NCI-H510A treated with DMSO at 0.1 percent for 48 hours (cell line): ENCODE measurements at regions not wholly inside any gene's neighbourhood (a gene's known extent, or its start where the extent isn't known, plus 50 kb on each side); places are given as distances from the start of the nearest gene placed in this dataset.

Experiments
- DNase-seq: peaks from one replicate; lab custom pipeline; 2025; lab: John Stamatoyannopoulos, UW

GRCh38 chr6:1118287-1118647, 193.6 kb upstream of the FOXQ1 start:
- no peak for DNase-seq

DNA sequence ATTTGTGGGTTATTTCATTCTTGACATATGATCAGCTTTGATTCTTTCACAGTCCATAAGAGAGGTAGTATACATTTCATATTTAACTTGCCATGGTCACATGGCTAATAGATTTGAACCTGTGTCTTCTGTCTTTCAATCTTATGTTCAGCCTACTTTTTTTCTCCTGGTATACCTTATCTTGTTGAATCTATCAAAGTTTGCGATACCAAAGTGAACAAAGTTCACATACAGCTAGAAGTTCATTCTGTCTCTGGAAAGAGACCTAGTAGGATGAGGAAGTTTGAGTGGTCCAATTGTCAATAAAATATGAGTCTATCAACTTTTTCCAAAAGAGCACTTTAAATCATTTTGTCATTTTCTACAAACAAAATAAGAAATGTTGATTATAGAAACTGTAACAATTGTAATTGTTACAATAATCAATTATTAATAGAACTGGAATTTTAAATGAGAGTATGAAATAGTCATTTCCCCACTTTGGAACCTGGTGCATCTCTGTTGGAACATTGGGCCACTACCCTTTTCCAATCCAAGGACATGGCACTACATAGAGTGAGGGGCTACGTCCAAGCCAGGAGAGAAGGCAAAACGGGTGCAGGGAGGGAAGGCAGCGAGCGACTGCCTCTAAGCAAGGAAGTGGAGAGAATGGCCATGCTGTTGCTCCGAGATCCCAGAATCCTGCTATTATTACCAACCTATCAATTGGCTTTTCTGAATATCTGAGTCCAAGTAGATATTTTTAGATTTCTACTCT, 194.2 kb upstream of the FOXQ1 start:
- no peak for DNase-seq

- DNase-seq, result no peak
Observed at GRCh38 chr6:1116149-1116548, 195.7 kb upstream of the FOXQ1 start.

DNA sequence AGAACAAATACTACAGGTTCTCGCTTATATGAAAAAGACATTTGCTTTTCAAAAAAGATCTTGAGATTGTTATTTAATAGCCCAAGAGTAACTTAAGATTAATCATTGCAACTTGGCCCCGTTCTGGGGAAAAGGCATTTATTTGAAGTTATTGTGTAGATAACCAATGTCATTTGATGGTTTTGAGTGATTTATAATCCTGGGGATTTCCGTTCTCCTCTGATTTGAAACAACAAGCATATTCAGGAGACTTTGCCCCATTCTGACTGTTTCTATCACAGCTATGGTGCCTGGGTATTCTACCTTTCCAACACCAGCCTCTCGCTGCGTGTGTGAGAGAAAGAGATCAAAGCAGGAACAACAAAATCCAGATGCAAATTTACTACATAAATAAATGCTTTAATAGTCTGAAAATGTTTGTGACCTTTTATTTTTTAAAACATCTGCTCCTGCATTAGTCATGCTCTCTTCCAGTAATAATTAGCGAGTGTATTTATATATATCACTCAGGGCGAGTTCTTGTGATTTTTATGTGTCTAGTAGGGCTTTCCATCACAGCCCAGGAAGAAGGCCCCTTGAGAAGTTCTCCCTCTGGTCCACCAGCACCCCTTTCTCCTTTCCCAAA, 197.9 kb upstream of the FOXQ1 start:
- no peak for DNase-seq

DNA sequence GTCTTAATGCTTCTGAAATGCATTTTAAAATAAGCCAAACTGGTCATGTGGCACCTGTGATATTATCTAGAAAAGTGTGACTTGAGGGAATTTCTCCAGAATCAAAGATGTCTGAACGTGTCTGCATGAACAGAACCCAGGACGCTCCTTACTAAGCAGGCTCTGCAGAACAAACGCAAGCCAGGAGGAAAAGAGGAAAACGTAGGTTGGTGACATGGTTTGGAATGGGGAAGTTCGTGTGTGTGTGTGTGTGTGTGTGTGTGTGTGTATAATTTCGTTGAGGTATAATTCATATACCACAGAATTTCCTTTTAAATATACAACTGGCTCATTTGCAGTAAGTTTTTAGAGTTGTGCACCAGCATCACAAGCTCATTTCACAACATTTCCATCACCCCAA, 200.5 kb upstream of the FOXQ1 start:
- no peak for DNase-seq

DNA sequence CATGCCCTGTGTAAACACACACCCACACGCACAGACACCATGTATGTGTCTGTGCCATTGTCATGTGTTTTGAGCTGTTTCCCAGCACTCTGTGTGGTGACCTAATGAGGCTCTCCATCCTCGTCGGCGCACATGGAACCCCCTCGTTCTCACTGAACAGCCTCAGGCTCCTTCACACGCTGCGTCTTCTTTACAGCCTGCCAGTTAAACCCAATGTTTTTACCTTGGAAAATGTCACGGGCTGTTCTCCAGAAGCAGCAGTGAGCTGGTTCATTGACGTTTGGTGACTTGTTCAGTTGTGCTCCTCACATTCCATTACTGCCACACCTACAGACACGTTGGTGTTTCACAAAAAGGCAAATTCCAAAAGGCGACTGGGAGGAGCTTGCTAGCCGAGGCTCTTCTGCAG, 201.0 kb upstream of the FOXQ1 start:
- no peak for DNase-seq

DNA sequence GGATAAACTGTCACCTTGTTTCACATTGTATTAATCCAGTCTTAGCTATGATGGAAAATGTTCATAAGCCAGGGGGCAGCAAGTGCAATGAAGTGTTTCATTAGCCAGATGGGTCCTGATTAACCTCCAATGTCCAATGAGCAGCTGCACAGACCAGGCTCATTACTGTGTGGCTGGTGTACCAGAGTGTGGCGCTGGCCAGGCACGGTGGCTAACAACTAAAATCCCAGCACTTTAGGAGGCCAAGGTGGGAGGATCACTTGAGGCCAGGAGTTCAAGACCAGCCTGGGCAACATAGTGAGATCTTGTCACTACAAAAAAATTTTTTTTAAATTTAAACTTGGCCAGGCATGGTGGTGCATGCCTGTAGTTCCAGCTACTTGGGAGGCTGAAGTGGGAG, 201.7 kb upstream of the FOXQ1 start:
- no peak for DNase-seq

GRCh38 chr6:1109134-1109533, 202.8 kb upstream of the FOXQ1 start:
- DNase-seq, result no peak

DNA sequence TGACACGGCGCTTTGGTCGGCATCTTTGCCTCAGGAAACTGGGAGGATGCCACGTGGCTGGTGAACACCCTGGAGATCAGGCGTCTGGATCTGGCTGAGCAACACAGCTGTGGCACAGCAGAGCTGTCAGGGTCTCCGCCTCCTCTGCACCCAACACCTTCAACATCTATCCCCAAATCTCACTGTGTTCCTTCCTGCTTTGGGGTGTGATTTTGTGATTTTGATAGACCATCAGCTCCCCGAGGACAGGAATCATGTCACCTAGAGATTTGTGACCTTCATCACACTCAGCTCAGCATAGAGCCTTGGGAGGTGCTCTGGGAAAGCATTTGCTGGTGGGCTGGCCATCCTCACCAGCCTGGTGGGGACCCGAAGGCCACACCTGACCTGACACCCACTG, 203.7 kb upstream of the FOXQ1 start:
- no peak for DNase-seq

GRCh38 chr6:1107578-1107977, 204.3 kb upstream of the FOXQ1 start:
- DNase-seq, result no peak

DNA sequence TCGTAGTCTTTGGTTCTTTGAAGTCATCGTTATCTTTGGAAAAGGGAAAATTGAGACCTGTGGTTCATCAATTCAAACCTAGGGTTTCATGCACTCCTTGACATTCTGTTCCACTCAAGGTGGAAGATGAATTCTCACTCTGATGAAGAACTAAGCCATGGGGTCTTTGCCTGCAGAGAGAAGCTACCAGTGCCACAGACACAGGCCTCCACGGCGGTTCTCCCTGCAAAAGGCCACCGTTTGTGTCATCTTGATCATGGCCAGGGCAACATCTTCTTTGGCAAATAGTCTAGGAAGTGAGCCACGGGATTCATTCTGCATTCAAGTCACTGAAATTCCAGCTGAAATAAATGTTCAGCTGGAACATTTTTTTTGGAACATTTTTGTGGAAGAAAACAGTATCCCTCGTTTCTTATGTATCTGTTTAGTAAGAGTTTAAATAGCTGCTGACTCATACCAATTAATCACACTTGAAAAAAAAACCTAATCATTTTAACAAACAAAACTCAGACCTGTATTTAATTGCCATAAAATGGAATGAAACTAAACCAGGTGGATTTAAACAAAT, 206.0 kb upstream of the FOXQ1 start:
- DNase-seq, result no peak

DNA sequence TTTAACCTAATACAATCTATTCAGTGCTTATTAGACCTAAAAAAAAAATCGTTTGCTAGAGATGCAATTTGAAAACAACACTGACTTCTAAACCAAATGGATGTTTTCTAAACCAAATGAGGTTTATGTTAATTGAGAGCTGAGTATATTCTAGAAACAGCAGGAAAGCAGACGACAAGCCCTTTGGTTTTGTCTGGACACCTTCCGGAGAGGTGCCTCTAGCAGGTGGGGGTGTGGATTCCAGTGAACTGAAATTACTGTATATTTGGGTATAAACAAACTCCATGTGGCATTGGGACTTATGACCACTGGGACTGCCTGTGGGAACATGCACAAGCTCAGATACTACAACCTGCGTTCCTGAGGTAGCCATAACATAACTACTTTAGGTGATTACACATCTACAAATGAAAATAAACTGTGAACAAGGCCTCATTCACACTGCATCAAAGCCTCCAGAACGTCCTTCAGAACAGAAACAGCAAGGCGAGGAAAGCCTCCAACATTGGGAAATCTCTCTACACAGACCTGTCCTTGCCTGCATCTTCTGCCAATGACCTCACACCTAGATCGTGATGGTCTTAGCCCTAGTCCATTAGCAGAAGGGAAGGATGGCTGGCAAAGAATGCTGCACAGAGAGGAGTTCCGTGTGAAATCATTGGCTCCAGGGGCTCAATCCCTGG, 206.8 kb upstream of the FOXQ1 start:
- no peak for DNase-seq

DNA sequence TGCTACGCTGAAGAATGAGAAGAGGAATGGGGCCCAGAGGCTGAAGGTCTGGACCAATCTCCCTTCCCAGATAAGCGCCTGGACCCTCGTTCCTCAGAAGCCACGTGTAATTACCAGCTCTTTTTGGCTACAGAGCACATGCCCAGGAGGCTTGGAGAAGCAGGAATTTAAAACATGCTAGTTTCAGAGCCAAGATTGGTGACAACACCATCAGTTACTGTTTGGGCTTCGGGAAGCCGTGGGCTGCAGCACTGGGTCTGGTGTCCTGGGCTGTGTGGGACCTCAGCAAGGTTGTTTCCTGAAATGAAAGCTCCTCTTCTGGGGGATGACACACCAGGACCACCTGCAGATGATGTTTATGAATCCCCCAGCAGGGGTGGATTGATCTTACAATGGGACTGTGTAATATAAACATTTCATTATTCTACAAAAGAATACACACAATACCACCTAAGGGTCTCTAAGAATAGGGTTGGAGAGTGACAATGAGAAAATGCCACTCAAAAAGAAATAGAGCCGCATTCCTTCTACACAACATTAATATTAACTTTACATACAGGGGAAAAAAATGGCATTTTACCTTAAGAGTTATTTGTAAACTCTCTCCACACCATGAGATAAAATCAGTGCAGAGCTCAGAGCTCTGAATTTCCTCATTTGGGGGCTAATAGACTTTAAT, 207.8 kb upstream of the FOXQ1 start:
- no peak for DNase-seq

- DNase-seq, result no peak
Observed at GRCh38 chr6:1103021-1103420, 208.9 kb upstream of the FOXQ1 start.

DNA sequence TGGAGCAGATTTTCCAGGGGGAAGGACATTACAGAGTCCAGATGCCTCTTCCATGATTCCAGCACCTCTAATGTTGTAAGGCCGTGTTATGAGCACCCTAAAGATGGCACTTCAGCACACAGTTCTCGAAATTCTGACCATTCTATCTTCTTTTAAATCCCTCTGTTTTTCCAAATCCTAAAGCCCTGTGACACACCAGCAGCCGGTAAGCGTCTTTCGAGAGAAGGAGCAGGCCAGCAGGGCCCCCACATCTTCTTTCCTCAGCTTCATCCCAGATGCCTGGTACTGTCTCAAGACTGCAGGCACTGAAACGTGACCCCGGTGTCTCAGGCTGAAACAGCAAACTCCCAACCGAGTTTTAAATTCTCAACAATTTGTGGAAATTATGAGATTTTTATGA, 211.6 kb upstream of the FOXQ1 start:
- DNase-seq, result no peak

GRCh38 chr6:1099264-1099663, 212.6 kb upstream of the FOXQ1 start:
- no peak for DNase-seq

DNA sequence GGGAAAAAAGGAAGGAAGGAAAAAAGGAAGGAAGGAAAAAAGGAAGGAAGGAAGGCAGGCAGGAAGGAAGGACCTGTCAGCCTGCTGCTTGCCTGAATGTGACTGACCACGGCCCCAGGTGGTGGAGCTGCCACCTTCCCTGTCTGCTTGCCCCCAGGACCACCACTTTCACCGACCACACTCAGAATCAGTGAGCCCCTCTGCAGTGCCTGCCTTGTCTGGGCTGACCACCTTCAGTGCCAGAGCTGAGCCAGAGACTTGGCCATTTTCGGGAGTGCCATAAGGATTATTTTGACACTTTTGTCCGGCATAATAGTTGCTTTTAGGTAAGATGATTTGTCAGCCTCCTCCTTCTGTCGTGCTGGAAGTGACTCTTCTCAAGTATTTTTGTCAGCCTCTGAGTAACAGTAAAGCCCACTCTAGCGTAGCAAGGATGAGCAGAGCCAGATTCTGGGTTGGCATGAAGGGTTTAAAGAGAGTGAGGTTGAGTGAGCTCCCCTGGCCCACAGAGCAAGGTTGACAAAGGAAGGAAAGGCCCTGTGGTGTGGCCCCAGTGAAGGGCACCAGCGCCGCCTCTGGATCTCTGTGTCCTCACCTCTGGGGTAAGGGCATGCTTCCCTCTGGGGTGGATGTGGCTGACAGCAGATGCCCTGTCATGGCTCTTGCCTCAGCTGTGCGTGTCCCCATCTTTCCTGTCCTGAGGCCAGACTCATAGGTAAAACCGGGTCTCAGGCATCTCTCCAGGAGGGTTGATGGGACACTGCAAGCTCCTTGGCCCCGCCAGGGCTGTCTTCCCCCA, 214.7 kb upstream of the FOXQ1 start:
- no peak for DNase-seq

GRCh38 chr6:1094306-1094705, 217.6 kb upstream of the FOXQ1 start:
- DNase-seq, result no peak

- no peak for DNase-seq
Observed at GRCh38 chr6:1091900-1092299, 220.0 kb upstream of the FOXQ1 start.

- no peak for DNase-seq
Observed at GRCh38 chr6:1089859-1090258, 222.0 kb upstream of the FOXQ1 start.

GRCh38 chr6:1088492-1089001, 223.4 kb upstream of the FOXQ1 start:
- DNase-seq, result no peak
